HG03439 (cell line): ENCODE measurements at regions not wholly inside any gene's neighbourhood (a gene's known extent, or its start where the extent isn't known, plus 50 kb on each side); places are given as distances from the start of the nearest gene placed in this dataset.

Source experiments
- ATAC-seq: cut with Tn5 transposase; IDR thresholded peaks from one replicate; pipeline ENCODE4 v1.9.1; 2021; ENCODE audit warnings: mild to moderate bottlenecking, moderate library complexity; ENCODE audit not compliant: unreplicated experiment

DNA sequence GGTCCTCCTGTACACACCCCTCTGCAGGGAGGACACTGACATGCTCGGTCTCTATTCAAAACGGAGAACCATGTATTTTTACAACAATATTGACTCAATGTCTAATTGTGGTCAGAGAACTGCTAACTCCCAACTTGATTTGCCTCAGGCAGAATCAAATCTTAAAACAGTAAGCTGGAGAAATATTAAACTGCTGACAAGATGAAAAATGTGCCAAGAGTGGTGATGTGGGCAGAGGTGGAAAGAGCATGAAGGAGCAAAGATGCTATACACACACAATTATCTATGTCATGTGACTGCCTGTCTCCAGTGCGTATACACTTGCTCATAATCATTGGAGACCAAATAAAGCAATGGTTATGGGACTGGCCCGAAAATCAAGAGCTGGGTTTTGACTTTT lies 556.1 kb upstream of the ZNF608 start:
- ATAC-seq: no peak

DNA sequence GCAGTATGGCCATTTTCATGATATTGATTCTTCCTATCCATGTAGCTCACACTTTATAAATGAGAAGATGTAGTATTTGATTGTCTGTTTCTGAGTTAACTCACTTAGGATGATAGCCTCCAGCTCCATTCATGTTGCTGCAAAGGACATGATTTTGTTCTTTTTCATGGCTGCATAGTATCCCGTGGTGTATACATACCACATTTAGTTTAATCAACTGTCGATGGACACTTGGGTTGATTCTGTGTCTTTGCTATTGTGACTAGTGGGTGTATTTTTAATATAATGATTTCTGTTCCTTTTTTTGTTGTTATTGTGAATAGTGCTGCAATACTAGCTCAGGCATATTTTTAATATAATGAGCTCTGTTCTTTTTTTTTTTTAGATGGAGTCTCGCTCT lies 560.3 kb upstream of the ZNF608 start:
- ATAC-seq: no peak

DNA sequence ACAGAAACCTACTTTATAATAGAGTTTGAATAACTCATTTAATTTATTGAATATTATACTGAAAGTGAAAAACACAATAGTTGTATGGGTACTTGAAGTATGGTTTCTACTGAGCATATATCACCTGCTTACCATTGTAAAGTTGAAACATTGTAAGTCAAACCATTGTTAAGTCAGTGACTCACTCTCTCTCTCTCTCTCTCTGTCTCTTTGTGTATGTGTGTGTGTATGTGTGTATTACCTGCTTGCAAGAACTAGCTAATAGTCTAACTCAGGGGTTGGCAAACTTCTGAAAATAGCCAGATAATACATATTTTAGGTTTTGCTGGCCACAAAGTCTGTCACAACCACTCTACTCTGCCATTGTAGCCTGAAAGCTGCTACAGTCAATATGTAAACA lies 564.3 kb upstream of the ZNF608 start:
- no peak for ATAC-seq

DNA sequence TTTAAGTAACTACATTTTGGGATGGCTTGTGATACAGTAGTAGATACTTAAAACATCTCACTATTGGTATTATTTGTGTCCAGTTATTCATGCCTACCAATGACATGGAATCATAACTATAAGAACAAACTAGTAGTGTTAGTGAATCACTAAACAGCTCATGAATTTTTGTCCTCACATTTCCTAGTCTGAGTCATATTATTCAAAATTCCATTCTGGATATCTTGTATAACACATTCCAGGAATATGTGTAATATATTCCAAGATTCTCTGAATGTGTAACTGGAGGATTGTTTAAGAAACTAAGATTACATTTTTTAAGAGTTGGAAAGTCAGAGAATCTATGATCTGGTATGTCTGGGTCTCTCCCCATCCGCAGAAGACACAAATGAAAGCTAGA lies 565.3 kb upstream of the ZNF608 start:
- no peak for ATAC-seq

DNA sequence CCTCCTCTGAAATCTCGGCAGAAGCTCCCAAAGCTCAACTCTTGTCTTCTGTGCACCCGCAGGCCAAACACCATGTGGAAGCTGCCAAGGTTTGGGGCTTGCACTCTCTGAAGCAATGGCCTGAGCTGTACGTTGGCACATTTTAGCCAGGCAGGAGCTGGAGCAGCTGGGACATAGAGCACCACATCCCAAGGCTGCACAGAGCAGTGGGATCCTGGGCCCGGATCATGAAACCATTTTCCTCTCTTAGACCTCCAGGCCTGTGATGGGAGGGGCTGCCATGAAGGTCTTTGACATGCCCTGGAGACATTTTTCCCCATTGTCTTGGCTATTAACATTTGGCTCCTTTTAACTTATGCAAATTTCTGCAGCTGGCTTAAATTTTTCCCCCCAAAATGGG lies 567.1 kb upstream of the ZNF608 start:
- no peak for ATAC-seq

DNA sequence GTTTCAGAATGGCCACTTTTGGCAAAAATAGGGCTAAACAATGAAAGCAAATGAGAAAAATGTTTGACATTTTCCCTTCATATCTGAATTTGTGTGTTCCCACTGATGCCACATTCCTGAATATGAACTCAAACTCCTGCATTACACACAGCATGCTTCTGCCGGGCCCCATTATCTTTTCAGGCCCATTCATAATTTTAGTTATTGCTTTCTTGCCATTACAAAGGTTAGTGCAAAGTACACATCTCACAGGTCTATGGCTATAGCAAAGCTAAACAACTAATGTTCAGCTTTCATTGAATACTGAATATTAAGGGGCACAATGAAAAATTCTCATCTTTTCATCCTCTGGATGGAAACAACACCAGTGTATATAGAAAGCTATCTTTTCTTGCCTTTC lies 568.9 kb upstream of the ZNF608 start:
- no peak for ATAC-seq

DNA sequence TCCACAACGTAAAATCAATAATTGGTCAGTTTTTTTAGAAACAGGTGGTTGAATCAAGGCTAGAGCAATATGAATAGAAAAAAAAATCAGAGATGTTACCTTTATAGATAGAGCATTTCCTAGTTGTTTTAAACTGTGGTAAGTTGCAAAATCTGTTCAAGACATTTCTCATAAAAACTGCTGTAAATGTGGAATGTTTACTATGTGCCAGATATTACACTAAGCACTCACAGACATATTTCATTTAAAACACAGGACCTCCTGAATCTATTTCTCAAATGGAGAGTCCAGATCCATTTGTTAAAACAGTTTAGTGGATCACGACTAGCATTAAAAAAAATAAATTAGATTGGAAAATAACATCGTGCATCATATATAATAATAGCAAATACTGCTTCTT lies 570.0 kb upstream of the ZNF608 start:
- ATAC-seq: no peak

DNA sequence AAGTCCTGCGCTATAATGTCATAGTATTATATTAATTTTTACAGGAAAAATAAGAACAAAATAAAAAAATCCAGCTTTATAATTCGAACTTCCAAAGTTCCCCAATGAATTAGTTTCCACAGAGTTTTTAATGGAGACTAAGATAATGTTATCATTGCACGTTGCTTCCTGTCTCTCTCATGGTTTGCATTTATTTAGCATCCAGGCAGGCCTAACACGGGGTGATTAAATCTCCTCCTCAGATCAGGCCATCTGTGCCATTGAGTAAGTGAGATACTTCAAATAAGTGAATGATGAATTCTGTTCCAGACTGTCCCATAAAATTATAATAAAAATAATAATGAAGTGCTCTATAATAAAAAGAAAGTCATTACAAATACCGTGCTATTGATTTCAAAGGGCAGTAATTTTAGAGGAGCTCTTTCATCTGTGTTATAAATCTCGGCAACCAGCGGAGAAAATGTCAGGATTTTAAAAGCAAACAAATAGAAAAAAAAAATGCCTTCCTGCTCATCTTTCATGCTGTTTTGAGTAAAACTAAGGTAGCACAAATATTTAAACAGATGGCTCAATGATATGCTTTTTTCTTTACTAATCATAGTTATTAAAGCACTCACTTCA lies 570.6 kb upstream of the ZNF608 start:
- no peak for ATAC-seq

DNA sequence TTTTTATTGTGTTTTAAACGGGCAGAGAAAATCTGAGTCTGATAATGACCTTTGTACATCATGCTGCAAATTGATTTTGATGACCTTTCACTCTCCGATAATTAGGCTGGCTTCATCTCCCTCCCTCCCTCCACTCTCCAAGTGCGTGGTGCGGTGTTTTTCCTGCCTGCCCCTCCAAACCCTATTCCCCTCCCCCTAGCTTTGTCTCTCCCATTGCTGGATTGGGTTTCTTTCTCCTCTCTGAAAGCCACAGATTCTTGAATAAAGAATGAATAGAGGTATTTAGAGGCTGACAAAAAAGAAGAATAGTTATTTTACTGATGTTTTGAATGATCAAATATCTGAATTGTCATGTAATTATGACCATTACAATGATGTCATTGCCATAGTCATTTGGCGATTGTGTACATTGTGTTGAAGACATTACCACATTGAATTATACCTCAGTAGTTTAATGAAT lies 571.1 kb upstream of the ZNF608 start:
- ATAC-seq: no peak

DNA sequence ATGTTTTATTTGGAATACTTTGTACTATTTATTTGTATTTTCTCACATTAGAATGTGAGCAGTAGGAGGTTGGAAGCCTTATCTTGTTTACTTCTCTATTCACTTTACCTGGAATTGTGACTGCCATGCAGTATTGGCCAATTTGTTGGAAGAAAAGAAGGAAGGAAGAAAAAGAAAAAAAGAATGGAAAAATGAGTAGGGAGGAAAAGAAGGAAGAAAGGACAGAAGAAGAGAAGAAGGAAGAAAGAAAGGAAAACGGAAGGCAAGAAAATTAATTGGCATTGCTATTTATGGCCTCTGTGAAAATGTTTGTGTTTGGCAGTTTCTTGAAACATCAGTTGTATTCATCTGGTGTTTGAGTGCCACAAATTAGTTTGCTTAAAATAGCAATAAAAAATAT lies 575.2 kb upstream of the ZNF608 start:
- no peak for ATAC-seq

DNA sequence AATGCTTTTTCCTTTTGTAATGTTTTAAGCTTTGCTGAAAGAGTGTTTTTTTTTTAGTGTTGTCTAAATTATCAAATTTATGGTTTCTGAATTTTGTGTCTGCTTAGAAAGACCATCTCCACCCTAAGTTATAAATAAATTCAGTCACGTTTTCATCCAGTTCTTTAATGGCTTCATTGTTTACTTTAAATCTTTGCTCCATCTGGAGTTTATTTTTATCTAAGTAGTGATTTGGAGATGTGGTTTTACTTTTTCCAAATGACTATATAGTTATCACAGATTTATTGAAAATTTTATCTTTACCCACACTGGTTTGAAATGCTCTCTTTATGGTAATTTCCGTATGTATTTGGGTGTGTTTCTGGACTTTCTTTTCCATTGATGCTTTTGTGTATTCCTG lies 577.2 kb upstream of the ZNF608 start:
- ATAC-seq: no peak

DNA sequence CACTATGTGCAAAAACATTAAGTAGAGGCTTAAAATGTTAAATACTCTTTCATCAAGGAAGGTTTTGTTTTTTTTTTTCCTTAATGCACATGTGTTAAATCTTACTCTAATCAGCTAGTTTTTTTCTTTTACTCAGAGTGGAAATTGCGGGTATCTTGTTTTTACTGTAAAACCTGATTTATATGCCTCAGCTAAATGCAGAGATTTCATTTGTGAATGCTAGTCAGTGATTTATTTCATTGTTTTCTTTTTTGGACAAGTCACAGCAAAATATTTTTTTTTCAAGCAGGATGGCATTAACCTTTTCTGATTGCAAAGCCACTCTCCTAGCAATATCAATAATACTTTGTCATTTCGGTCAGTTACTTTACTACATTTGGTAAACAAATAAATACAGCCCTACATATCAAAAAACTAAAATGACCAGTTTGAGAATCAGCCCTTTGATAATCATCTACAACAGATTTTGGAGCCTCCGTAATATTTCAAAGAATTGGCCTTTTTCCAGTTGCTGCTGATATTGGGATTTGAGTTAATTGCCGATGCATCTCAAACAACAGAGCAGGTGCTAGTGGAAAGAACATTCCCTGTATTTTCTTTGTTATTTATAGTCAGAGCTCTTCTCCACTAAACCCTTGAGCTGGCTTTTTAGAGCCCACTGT lies 579.2 kb upstream of the ZNF608 start:
- no peak for ATAC-seq

DNA sequence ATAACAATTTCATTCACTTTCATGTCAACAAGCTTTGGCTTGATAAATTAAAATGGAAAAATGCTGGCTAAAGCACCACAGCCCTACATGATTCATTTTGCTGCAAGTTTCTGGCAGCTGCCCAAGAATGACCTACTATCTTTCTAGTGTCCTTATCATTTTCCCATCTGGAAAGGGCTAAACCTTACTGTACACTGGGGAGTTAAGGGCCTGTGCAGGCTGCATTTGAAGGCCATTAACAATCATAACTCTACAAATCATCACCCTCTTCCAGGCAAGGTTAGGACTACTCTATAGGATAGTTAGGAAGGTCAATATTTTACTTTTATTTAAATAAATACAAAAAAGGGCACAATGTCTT lies 579.7 kb upstream of the ZNF608 start:
- ATAC-seq: no peak

DNA sequence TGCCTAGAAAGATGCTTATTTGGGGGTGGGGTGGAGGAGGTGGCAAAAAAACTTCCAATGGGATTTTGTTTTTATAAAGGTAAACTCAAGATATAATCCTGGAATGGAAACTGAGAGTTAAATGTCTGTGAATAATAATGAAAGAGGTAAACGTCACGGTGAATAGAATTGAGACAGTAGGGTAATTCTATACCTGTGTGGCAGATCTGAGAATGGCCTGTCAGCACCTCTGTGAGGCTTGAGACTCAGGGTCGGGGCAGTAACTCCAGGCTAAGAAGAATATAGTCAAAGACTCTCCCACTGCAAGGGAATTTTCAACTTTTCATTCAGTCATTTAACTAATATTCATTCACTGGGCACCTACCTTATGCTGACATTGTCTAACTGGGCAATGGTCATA lies 581.2 kb upstream of the ZNF608 start:
- no peak for ATAC-seq

DNA sequence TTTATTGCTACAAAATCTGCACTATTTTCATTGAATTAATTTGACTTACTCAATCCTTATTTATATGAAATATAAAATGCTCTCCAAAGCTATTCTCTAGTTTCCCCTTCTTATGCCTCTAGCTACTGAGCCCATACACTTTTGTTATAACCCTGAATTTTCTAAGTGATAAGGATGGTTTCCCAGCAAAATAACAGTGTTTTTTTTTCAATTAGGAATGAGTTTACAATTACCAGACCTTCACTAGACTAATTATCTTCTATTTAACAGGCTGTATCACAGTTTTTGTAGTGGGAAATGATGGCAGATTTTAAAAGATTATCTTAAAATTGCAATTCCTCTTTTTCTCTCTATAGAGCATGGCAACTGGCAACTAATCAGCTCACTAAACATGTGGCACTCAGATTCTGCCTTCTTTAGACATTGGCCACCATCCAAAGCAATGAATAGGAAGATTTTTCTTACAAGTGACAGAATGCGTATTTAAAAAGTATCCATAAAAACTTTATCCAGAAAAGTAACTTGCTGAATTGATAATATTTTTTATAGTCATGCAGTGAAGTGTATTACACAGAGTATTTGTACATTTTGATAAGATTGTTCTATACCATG lies 585.7 kb upstream of the ZNF608 start:
- ATAC-seq: no peak

DNA sequence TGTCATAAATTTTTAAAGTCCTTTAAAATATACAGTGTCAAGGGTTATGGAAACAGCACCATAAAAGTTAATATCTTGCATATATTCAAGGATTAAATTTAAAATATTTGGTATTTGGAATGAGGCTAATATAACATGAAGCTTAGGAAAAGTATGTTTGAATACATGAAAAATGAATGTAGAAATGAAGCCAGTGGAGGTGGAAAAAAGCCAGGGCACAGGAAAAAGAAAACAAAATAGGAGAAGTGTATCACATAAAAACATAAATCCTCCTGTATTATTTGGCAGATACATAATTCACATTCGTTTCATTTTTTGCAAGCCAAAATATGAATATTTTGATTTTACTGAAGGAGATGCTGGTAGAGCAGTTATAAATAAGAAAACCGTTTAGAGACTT lies 587.0 kb upstream of the ZNF608 start:
- ATAC-seq: no peak

DNA sequence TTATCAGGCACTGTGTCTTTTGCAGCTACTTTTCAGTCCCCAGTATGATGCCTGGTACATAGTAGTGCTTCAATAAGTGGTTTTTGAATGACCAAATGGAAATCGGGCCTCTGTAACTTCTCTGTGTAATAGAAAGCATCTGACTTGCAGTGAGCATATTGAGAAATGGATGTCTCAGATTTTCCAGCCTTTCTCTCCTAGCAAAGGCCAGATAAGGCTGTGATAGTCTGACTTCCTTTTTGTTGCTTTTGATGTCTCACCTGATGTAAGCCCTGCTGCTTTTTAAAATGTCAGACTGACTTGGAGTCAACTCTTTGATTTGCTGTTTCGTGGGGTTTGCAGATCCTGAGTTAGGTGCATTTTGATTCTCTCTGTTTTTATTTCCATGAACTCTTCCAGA lies 590.0 kb upstream of the ZNF608 start:
- ATAC-seq: no peak

DNA sequence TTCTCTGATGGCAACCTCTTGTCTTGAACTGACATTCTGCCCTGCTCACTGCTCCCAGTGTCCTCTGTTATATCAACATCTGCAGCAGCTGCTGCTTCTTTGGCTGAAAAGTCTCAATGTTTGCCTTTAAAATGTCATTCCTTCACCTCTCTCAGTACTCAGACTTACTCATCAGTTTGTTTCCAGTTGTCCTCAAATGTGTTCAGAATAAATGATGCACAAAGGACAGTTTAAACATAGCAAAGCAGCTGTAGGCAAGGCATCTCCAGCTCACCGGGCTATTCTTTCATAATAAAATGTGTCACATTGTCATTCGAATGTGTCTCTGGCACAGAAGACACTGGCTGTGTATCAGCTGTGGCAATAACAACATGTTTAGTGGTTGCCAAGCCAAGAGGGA lies 590.9 kb upstream of the ZNF608 start:
- no peak for ATAC-seq

DNA sequence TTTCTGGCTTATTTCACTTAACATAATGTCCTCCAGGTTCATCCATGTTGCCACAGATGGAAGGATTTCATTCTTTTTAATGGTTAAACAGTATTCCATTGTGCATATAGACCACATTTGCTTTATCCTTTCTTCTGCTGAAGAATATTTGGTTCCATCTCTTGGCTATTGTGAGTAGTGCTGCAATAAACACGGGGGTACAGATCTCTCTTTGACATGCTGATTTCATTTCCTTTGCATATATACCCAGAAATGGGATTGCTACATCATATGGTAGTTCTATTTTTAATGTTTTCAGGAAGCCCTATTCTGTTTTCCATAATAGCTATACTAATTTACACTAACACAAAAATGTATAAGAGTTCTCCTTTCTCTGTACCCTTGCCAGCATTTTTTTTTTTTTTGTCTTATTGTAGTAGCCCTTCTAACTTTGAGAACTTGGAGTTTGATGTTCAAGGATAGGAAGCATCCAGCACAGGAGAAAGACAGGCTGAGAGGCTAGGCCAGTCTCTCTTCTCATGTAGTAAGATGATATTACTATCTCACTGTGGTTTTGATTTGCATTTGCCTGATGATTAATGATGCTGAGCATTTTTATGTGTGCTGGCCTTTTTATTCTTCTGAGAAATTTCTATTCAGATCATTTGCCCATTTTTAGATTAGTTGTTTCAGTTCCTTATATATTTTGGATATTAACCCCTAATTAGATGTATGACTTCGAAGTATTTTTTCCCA lies 592.2 kb upstream of the ZNF608 start:
- no peak for ATAC-seq

DNA sequence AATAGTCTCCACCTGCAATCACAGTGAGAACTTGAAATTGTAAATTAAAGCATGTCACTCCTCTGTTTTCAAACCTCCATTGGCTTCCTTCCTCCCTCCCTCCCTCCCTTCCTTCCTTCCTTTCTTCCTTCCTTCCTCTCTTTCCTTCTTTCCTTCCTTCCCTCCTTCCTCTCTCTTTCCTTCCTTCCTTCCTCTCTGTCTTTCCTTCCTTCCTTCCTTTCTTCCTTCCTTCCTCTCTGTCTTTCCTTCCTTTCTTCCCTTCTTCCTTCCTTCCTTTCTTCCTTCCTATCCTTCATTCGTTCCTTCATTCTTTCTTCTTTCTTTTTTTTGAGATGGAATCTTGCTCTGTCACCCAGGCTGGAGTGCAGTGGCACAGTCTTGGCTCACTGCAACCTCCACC lies 595.0 kb upstream of the ZNF608 start:
- ATAC-seq: no peak

DNA sequence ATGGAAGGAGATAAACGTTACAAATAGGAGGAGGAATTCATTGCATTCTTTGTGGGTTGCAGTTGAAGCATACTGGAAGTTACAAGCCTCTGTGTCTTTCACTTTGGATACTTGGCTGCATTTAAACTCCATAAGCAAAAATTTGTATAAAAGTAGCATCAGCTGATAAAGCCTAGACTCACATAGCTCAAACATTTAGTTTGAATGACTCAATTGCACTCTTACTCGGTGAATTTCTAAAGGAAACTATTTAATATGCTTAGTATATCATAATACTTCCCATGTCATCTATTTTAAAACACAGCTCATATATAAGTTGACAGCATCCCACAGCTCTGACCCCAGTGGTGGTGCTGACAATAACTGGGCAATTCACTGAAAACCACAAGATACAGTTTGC lies 596.6 kb upstream of the ZNF608 start:
- ATAC-seq: no peak

DNA sequence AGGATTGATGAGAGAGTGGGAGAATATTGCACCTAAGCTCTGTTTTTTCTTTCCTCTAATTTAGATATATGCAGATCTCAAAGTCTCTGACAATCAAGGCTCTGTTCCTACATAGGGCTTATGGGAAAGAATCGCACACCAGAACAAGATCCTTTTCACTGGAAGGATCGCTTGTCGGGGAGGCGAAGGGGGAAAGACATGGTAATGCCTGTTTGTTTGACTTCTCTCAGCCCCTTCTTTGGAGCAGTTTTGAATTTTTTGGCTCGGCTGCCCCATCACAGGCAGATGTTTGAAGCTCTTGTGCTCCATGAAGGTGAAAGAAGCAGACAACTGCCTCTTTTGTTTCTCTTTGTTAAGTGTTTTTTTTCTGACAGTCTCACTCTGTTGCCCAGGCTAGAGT lies 599.9 kb upstream of the ZNF608 start:
- ATAC-seq: no peak
